ENCODE measurements at regions not wholly inside any gene's neighbourhood (a gene's known extent, or its start where the extent isn't known, plus 50 kb on each side); places are given as distances from the start of the nearest gene placed in this dataset.

DNA sequence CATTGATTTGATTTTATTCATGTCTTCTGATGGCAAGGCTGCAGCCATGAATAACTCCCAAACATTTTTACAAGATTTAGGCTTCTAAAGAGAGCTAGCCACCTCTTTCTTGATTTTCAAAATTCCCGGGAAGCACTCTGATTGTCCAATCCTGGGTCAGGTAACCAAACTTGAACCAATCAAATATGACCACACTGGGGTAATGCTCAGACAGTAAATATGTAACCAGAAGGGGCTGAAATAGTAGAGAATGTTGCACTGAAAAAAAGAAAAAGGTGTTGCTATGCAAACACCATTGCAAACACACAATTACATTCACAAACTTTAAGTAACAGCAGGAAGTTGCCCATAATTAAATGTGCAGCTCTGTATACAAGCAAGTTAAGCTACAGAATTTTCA, 112.9 kb upstream of the IQCM start:
- no peak for DNase-seq (ENCODE audit: low read depth)

DNA sequence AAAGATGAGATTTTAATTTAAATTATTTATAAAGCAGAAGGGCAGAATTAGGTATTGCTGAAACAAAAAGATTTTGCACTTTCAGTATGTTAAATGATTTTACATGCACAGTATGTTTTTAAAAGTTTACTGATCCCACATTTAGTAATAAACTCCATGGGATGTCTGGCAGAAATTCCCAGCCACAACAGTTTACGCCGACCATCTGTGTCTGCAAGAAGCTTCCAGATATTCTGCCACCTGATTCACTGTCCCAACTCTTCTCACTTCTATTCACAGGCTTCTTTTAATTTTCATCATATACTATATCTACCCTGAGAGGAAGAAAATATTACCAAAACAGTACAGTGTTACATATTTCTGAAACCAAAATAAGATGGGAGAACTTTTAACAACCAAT, 115.8 kb upstream of the IQCM start:
- no peak for DNase-seq (ENCODE audit: low read depth)

DNA sequence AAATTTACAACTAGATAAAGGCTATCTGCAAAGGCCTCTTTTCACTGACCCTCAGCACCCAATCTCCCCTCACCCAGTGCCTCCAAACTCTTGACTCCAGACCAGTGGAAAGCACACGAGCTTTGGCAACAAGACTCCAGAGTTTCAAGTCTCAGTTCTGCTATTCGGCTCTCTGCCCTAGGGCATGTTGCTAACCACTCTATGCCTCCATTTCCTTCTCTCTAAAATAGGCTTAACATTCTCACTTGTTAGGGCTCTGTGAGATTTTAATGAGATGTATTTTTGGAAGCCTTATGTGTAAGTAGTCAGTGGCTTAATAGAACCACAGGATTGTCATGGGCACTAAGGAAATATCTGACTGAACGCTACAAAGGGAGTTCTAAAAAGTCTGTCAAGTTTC, 116.5 kb upstream of the IQCM start:
- no peak for DNase-seq (ENCODE audit: low read depth)

DNA sequence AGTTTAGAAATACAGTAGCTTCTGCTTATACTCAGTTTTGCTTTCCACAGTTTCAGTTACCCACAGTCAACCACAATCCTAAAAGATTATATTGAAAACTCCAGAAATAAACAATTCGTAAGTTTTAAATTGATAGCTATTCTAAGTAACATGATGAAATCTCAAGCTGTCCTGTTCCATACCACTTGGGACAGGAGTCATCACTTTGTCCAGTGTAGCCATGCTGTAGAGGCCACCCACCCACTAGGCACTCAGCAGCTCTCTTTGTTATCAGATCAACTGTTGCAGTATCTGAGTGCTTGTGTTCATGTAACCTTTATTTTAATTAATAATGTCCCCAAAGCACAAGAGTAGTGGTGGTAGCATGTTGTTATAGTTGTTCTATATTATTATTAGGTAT, 117.5 kb upstream of the IQCM start:
- DNase-seq (ENCODE audit: low read depth), result no peak

DNA sequence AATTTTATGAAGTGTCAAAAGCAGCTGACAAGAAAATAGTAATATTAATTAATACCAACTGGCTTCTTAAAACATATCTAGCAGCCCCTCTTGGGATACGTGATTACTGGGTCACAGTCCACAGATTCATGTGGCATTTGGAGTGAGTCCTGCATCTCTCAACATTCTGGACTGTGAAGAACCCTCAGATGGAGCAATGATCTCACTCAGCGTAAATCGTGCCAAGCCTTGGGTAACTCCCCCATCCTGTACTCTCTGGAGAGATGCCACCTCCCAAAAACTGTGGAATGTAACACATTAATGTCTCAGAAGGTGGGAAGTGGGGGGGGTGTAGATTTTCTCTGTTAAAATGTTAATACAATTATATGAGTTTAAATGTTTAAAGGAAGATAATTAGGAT, 118.2 kb upstream of the IQCM start:
- no peak for DNase-seq (ENCODE audit: low read depth)

DNA sequence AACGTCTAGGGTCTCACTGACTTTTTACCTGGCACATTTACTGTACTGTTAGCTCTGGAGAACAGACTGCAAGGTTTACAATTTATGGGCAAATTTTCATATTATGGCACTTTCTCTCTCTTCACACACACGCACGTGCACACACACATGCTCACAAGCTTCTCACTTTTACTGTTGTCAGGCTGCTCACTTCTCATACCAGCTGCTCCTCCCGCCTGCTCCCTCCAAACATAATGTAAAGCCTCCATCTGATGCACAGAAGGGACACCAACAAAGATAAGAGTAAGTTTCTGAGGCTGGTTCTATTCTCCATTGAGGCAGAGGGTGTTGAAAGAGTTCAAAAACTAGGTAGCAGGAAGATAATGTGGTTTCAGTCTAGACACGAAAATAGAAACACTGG, 128.9 kb upstream of the DCLK2 start:
- DNase-seq (ENCODE audit: low read depth), result no peak

DNA sequence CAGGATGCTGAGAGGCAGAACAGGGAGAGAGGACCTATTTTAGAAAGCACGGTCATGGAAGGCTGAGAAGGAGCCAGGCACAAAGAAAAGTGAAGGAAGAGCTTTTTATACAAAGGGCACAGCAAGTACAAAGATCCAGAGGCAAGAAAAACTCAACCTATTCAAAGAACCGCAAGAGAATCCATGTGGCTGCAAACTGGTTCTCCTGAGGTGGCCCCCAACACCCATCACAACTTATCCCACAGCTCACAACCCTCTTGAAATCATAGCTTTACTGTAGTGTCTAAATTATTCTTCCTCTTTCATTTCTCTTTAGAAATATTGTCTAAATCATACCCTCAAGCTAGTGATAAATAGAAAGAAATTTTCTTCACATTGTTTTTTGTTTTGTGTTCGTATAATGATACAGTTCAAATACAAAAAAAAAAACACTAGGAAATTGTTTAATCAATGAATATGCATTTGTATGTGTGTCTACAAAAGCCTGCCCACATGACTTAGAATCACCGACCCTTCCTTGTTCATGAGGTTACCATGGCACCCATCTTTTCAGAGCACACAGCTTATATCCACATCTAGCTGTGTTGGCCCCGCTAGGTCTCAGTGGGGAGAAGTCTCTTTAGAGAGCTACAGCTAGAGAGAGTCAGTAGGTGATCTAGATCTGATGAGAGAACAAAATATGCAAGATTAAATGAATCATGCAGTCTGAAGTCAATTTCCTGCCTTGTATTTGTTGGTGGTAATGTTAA, 126.9 kb upstream of the DCLK2 start:
- DNase-seq (ENCODE audit: low read depth), result no peak

DNA sequence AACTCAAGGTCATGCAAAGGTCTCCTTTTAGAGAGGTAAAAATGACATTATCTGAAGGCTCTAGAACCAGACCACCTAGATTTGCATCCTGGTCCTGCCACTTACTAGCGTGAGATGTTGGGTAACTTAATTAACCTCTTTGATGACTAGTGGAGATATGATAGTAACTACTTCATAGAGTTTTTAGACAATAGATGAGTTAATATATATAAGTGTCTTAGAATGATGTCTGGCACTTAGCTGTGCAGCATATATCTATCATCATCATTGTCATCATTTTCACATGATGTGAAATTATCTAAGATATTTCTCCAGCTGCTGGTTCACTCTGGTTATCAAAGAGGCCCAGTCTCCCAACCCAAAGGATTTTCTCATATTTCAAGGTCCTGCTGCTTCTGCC, 126.1 kb upstream of the DCLK2 start:
- no peak for DNase-seq (ENCODE audit: low read depth)

DNA sequence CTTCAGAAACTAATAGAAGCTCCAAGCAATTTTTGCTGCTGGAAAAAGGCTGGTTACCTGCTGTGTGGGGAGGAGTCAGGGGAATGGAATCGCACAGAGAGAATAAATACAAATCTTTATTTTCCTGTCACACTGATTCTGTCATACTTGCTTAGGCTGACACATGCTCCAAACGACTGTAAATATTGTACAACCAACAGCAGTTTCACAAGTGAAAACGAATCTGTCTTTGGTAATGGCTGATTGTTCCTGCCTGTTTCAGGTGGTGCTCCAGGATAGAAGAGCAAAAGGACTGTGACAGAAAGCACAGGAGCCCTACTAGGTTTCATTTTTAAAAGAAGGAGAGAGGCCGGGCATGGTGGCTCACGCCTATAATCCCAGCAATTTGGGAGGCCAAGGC, 125.5 kb upstream of the DCLK2 start:
- no peak for DNase-seq (ENCODE audit: low read depth)

DNA sequence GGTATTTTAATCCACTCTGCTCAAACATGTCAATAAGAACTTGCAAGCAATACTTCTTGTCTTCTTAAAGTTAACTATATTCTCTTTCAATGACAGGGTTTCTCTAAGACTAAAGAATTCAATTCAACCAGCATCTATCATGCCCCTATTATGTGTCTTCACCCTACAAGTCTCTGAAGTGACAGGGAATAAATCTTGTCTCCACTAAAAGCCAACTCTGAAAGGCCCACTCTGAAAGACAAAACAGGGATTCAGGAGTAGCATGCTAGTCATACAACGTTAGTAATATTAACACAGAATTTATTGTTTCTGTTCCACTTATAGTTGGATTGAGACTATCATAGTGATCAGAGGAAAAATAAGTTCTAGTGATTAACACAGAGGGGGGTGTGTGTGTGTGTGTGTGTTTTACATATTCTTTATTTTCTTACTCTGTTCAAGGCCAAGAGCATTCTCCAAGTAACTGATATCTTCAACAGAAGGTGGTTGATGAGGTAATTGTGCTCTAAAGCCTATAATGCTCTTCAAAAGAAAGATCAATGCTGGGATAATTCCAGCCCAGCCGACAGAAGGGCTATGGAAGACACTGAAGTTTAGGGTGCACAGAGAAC, 122.4 kb upstream of the DCLK2 start:
- no peak for DNase-seq (ENCODE audit: low read depth)

DNA sequence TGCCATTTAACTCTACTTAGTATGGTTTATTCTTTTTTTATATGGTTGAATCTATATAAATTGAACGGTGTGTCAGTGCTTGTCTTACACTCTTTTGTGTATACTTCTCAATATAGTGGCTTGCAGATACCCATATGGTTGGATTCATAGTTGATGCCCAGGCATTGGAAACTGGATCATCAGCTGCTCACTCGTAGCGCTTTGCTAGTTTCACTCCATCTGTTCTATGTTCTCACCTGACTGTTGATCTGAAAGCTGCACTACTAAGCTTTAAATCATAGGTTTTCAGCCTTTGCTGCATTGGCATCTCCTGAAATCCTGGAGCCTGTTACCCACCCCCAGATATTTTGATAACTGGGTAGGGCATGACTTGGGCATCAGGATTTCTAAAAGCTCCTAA, 121.6 kb upstream of the DCLK2 start:
- no peak for DNase-seq (ENCODE audit: low read depth)

DNA sequence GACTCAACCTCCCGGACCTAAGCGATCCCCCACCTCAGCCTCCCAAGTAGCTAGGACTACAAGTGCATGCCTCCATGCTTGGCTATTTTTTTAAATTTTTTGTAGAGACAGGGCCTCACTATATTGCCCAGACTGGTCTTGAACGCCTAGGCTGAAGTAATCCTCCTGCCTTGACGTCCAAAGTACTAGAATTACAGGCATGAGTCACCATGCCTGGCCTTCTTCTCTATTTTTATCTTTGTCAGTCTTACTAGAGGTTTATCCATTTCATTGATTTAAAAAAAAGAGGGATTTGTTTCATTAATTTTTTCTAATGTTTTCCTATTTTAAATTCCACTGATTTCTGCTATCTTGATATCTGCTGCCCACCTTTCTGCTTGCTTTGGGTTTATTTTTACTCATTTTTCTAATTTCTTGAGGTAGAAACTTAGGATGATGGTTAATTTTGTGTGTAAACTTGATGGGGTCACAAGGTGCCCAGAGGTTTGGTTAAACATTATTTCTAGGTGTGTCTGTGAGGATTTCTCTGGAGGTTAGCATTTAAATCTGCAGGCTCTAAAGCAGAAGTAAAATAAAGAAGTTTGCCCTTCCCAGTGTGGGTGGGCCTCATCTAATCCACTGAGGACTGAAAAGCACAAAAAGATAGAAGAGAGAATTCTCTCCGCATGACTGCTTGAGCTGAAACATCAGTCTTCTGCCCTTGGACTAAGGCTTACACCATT, 116.2 kb upstream of the DCLK2 start:
- no peak for DNase-seq (ENCODE audit: low read depth)

DNA sequence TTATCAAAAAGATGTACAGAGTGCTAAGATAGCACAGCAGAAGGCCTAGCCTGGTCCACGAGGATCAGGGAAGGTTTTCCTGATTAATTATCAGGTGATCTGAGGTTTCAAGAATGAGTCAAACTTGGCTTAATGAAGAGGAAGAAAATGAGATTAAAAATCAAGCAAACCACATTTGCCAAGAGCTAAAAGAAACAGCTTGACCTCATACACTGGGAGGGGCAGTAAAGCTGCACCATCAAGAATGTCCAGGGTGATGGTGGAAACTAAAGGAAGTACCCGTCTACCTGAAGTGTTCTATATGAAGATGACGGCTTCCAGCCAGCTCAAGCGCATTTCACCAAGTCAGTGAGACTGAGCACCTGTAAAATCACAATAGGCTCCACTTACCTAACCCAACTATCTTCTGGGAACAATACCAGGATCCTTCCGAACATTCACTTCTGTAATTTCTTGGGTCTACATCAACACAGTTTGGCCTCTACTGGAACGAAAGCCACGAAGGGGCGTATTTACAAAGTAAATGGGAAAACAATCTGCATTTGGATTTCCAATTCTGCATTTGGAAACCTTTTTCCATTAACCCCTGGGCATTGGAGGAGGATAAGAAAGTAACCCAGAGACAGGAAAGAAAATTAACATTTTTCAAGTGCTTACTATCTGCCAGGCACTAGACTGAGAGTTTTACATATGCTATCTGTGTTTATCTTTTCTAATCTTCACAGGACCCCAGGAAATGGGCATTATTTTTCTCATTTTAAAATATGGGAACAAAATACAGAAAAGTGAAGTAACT, 114.0 kb upstream of the DCLK2 start:
- DNase-seq (ENCODE audit: low read depth), result no peak

DNA sequence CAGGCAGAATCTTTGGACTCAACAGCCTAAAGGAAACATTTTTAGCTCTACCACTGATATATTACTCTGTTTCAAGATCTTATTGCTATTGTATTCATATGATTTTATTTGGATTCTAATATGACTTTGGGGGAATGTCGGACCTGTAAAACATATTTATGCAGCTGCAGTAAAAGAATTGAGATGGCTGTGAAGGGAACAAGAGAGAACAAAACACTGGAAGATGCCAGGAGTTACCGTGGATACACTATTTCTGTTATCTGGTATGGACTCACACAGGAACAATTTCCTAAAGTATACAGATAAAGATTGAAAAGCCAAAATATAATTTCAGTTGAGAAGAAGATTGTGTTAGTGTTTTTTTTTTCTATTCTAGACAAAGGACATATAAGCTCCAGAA, 113.0 kb upstream of the DCLK2 start:
- DNase-seq (ENCODE audit: low read depth), result no peak

DNA sequence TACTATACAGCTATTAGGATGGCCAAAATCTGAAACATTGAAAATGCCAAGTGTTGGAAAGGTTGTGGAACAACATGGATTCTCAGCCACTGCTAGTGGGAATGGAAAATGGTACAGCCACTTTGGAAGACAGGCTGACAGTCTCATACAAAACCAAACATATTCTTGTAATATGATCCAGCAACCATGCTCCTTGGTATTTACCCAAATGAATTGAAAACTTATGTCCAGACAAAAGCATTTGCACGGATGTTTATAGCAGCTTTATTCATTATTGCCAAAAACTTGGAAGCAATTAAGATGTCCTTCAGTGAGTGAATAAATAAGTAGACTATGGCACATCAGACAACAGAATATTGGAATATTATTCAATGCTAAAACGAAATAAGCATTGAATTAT, 105.8 kb upstream of the DCLK2 start:
- no peak for DNase-seq (ENCODE audit: low read depth)

DNA sequence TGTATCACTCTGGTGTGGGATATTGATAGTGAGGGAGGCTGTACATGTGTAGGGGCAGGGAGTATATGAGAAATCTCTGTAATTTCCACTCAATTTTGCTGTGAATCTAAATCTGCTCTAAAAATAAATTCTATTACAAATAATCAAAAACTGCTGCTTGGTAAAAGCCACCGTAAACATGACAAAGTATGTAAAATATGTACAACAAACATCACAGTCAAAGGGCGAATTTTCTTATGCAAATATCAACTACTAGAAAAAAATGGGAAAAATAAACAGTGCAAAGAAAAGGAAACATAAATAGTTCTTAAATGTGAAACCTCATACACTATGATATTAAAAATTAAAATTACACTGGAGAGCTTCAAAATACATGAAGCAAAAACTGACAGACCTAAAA, 105.1 kb upstream of the DCLK2 start:
- no peak for DNase-seq (ENCODE audit: low read depth)

DNA sequence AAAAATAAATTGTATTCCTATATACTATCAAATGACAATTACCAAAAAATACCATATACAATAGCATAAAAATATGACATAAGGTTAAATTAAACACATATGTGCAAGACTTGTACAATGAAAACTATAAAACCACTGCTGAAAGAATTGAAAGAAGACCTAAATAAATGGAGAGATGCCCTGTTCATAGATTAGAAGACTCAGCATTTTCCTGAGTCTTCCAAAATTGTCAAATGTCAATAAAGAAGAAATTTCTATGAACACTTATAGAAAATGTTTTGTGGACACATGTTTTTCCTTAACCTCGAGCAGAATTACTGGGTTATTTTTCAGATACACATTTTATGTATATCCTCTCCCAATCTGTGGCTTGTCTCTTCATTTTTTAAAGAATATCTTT, 103.1 kb upstream of the DCLK2 start:
- DNase-seq (ENCODE audit: low read depth), result no peak

DNA sequence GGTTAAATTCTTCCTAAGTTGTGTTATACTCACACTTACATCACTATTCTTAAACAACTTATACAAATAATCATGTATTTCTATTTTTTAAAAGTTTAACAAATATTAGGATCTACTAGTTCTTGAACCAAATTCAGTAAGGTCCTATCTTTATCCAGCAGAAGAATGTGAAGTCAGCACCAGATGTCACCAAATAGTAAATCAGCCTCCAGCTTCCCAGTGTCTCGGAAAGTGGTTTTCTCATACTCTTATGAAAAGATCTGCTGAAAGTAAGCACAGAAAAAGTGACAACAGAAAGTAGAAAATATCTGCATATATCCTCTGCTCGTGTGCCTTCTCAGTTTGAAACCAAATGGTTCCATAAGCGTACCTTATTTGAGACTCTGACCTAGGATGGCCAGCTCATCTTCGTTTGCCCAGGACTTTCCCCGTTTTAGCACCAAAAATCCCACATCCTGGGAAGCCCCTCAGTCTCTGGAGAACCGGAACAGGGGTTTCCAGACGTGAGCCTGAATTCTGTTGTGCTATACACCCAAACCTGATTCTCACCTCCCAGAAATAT, 98.0 kb upstream of the DCLK2 start:
- no peak for DNase-seq (ENCODE audit: low read depth)

DNA sequence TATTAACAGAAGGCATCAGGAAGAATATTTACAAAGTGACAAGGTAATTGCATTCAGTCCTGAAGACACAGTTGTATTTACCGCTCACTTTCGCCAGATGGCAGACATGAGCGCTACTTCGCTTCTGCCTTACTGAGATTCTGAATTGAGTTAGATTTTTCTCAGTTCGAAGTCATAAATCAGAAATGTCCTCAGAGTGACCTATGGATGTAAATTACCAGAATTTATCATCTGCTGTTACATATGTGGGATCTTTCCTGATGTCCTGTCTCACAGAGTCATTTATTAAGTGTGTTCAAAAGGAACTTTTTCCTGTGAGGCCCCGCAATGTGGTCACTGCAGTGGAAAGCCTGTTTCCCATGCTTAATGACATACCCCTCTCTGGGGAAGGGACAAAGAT, 97.3 kb upstream of the DCLK2 start:
- DNase-seq (ENCODE audit: low read depth), result peak; percentile 40

DNA sequence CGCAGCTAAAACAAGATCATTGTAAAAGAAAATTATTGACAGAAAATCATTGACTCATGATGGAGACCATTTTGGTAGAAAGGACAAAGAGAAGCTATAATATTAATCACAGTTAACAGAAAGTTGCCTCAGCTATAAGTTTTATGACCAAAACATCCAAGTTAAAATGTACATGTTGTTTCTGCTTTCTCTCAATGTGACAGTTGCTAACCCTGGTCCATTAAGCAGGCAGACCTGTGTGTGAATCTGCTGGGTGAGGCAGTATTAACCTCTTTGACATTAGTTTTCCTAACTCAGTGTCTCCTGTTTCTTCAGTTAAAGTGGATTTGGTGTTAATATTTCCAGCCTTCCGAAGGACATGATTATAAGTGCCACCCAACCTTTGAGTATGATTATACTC, 94.8 kb upstream of the DCLK2 start:
- no peak for DNase-seq (ENCODE audit: low read depth)

DNA sequence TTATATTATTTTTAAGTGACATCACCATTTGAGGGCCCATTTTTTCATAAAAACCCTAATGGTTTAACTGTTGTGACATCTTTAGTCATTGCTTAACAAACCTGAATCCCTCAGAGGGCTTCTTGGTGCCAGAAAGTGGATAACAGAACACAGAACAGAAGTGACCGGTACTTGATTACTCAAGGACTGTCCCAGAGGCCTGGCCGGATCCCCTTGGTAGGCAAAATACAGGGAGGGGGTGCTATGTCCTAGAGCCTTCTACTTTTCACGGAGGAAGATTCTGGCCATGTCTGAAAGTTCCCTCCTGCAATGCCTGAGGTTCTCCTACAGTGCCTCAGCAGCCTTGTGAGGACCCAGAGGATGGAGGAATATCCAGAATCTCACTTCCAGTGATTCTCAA, 94.3 kb upstream of the DCLK2 start:
- DNase-seq (ENCODE audit: low read depth), result no peak

DNA sequence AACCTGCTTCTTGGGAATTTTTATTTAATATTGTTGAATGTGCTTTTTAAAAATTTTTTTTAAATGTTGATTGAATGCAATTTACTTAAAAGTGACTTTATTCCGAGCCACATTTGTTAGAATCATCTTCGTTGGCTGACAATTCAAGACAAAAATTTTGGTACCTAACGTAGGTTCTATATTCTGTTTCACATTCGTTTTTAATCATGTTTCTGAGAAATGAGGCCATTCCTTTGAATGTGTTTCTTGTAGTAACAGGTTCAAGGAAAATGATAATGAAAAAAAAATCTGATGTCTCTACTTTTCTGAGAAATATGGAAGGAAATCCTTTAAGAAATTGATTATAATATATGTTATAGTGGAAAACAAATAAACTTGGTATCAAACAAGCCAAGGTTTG, 92.3 kb upstream of the DCLK2 start:
- DNase-seq (ENCODE audit: low read depth), result no peak
